ENCODE measurements at regions not wholly inside any gene's neighbourhood (a gene's known extent, or its start where the extent isn't known, plus 50 kb on each side); places are given as distances from the start of the nearest gene placed in this dataset.

DNA sequence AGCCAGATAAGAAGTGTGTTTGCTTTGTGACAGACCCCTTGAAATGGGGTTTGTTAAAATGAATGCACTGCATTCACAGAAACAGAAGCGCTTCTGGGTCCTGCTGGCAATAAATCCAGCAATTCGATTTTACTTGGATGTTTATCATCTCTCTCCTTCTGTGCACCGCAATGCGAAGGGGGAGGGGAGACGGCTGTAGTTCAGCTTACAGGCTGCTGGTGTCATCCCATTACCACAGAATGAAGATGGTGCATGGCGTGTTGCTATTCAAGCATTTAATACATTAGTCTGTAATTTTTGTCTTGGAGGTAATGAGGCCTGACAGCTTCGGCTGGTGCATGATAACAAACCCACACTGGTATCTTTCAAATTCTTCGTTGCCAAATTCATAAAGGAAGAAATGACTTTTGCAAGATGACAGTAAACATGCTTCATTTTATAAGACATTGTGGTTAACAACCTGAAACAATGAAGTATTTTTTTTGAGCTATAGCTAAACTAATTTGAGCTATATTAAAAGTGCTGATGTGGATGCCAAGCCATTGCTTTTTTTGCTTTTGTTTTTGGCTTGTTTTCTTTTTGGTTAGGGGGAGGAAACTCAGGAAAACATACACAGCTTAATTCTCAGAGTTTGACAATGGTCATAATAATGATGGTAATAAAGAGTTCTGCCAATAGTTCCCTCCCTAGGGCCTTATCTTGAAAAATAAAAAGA, 418.3 kb downstream of the OTOL1 start (continued):
- TF ChIP-seq BRF1 (IDR thresholded peaks at IDR 0.05; ENCODE audit: borderline replicate concordance, extremely low read depth, insufficient read length) (no peak), PRPF4 (IDR thresholded peaks at IDR 0.05; ENCODE audit: insufficient read depth, low read depth, low read length, poor library complexity, severe bottlenecking) (no peak), KAT7 (CRISPR knock-in tag; IDR thresholded peaks at IDR 0.05; ENCODE audit: borderline replicate concordance) (no peak), ARNT (IDR thresholded peaks at IDR 0.05) (no peak)
- TF ChIP-seq, protein P1, sequence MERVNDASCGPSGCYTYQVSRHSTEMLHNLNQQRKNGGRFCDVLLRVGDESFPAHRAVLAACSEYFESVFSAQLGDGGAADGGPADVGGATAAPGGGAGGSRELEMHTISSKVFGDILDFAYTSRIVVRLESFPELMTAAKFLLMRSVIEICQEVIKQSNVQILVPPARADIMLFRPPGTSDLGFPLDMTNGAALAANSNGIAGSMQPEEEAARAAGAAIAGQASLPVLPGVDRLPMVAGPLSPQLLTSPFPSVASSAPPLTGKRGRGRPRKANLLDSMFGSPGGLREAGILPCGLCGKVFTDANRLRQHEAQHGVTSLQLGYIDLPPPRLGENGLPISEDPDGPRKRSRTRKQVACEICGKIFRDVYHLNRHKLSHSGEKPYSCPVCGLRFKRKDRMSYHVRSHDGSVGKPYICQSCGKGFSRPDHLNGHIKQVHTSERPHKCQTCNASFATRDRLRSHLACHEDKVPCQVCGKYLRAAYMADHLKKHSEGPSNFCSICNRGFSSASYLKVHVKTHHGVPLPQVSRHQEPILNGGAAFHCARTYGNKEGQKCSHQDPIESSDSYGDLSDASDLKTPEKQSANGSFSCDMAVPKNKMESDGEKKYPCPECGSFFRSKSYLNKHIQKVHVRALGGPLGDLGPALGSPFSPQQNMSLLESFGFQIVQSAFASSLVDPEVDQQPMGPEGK (CRISPR knock-in tag; IDR thresholded peaks at IDR 0.05; ENCODE audit: borderline replicate concordance): no peak
- TF ChIP-seq, protein P2, sequence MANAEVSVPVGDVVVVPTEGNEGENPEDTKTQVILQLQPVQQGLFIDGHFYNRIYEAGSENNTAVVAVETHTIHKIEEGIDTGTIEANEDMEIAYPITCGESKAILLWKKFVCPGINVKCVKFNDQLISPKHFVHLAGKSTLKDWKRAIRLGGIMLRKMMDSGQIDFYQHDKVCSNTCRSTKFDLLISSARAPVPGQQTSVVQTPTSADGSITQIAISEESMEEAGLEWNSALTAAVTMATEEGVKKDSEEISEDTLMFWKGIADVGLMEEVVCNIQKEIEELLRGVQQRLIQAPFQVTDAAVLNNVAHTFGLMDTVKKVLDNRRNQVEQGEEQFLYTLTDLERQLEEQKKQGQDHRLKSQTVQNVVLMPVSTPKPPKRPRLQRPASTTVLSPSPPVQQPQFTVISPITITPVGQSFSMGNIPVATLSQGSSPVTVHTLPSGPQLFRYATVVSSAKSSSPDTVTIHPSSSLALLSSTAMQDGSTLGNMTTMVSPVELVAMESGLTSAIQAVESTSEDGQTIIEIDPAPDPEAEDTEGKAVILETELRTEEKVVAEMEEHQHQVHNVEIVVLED (CRISPR knock-in tag; IDR thresholded peaks at IDR 0.05): no peak

DNA sequence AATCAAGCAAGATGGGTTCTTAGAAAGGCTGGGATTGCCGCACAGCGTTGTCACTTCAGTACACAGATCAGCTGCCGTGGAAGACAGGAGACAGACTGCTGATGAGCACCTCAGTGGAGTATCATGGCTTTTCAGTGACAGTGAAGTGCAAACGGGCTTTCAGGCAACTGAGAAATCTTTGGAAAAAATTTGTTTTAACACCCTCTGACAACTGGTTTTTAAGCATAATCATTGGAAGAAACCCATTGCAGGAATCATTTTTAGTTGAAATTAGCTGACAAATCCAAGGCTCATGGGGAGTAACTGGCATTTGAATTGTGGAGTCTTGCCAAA, 418.8 kb downstream of the OTOL1 start:
- no peaks in the 10 kb centered on the region for H3K79me2 ChIP-seq (ENCODE audit: control insufficient read depth, insufficient read depth, low read length)
- in situ Hi-C loops (cut with MboI) (no loop called here), intact Hi-C loops (cut with micrococcal nuclease) (no loop called here)
- no peak overlapping the region for H3K4me3 ChIP-seq
- H3K4me1 ChIP-seq (replicated peaks in 1 of 2; ENCODE audit: control insufficient read depth in 2 of 2, insufficient read depth in 2 of 2, low read length in 2 of 2): no peaks in the 10 kb centered on the region
- DNase-seq (ENCODE audit: extremely low read depth in 1 of 4, low spot score in 3 of 4) (no peak), FAIRE-seq (no peak), ATAC-seq (no peak)
- H3K27me3 ChIP-seq (ENCODE audit: control insufficient read depth in 2 of 2, insufficient read depth in 2 of 2, low read length in 2 of 2): no peaks in the 10 kb centered on the region
- no peak overlapping the region for H2AFZ ChIP-seq (ENCODE audit: low read depth, low read length)
- ChIA-PET CTCF (ENCODE audit: low intra/inter-chr PET ratio) (no interaction called here), POLR2A (no interaction called here)
- WGBS (ENCODE audit: insufficient coverage, low coverage, missing lambda C conversion rate): 0% methylated on average over 4 of the region's 4 CpGs
- H3K9me3 ChIP-seq (replicated peaks; ENCODE audit: control insufficient read depth, insufficient read depth, low read depth, low read length): no peaks in the 10 kb centered on the region
- no peaks in the 10 kb centered on the region for H3K36me3 ChIP-seq (ENCODE audit: control insufficient read depth, insufficient read depth, low read length)
- no TSS peak for BruUV-seq (replicated peaks)
- no peak overlapping the region for H3K9ac ChIP-seq (ENCODE audit: insufficient read depth in 1 of 2, low read depth in 2 of 2, low read length in 2 of 2)
- no peak overlapping the region for H3K27ac ChIP-seq (ENCODE audit: extremely low read depth, low read depth, low read length)
- H3K4me2 ChIP-seq (ENCODE audit: insufficient read depth, low read length): no peak overlapping the region
- no peaks in the 10 kb centered on the region for H3K9me1 ChIP-seq (ENCODE audit: control insufficient read depth, insufficient read depth, low read length)
- H4K20me1 ChIP-seq (replicated peaks; ENCODE audit: control insufficient read depth, insufficient read depth, low read length): no peaks in the 10 kb centered on the region
- TF ChIP-seq, protein P1 (CRISPR knock-in tag; IDR thresholded peaks at IDR 0.05; ENCODE audit: borderline replicate concordance): no peak
- TF ChIP-seq ZNF695 (CRISPR knock-in tag; IDR thresholded peaks at IDR 0.05) (no peak), JUNB (CRISPR knock-in tag; conservative IDR thresholded peaks at IDR 0.05) (no peak), NFXL1 (CRISPR knock-in tag; IDR thresholded peaks at IDR 0.05) (no peak), ARHGAP35 (IDR thresholded peaks at IDR 0.05; ENCODE audit: partially characterized antibody) (no peak), SRSF7 (optimal IDR thresholded peaks at IDR 0.05; ENCODE audit: low read depth, low read length) (no peak)
- TF ChIP-seq, protein P3, sequence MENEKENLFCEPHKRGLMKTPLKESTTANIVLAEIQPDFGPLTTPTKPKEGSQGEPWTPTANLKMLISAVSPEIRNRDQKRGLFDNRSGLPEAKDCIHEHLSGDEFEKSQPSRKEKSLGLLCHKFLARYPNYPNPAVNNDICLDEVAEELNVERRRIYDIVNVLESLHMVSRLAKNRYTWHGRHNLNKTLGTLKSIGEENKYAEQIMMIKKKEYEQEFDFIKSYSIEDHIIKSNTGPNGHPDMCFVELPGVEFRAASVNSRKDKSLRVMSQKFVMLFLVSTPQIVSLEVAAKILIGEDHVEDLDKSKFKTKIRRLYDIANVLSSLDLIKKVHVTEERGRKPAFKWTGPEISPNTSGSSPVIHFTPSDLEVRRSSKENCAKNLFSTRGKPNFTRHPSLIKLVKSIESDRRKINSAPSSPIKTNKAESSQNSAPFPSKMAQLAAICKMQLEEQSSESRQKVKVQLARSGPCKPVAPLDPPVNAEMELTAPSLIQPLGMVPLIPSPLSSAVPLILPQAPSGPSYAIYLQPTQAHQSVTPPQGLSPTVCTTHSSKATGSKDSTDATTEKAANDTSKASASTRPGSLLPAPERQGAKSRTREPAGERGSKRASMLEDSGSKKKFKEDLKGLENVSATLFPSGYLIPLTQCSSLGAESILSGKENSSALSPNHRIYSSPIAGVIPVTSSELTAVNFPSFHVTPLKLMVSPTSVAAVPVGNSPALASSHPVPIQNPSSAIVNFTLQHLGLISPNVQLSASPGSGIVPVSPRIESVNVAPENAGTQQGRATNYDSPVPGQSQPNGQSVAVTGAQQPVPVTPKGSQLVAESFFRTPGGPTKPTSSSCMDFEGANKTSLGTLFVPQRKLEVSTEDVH (IDR thresholded peaks at IDR 0.05; ENCODE audit: low read depth, partially characterized antibody): no peak
